Gastroesophageal sphincter (tissue), 2 donors: ENCODE measurements at regions not wholly inside any gene's neighbourhood (a gene's known extent, or its start where the extent isn't known, plus 50 kb on each side); places are given as distances from the start of the nearest gene placed in this dataset.

Experiments
- POLR2A ChIP-seq, 2 donors: fragments of 450-650 bp; IDR thresholded peaks; one replicate each; pipeline ENCODE4 v1.6.1; 2017; ENCODE audit warnings: antibody characterized with exemption in 2 of 2, mild to moderate bottlenecking in 2 of 2, moderate library complexity in 1 of 2
- POLR2AphosphoS5 ChIP-seq: sonication (generic); formaldehyde crosslinking; IDR thresholded peaks from one replicate; pipeline ENCODE4 v1.6.1; 2017; ENCODE audit warnings: antibody characterized with exemption

GRCh38 chr7:46264646-46265045, 343.6 kb upstream of the IGFBP3 start:
- no peak for TF ChIP-seq POLR2A (IDR thresholded peaks at IDR 0.05)
- TF ChIP-seq POLR2AphosphoS5 = no peak
